GM18867 (cell line): ENCODE measurements at regions not wholly inside any gene's neighbourhood (a gene's known extent, or its start where the extent isn't known, plus 50 kb on each side); places are given as distances from the start of the nearest gene placed in this dataset.
"Not testable (repeated sequence)": the region's sequence is repeated elsewhere in the genome, so short reads cannot be mapped to it uniquely, and the experiment has no call there.

Experiments used
- ATAC-seq: cut with Tn5 transposase; IDR thresholded peaks from one replicate; pipeline ENCODE4 v1.9.1; 2021; ENCODE audit warnings: mild to moderate bottlenecking, moderate library complexity; ENCODE audit not compliant: unreplicated experiment

DNA sequence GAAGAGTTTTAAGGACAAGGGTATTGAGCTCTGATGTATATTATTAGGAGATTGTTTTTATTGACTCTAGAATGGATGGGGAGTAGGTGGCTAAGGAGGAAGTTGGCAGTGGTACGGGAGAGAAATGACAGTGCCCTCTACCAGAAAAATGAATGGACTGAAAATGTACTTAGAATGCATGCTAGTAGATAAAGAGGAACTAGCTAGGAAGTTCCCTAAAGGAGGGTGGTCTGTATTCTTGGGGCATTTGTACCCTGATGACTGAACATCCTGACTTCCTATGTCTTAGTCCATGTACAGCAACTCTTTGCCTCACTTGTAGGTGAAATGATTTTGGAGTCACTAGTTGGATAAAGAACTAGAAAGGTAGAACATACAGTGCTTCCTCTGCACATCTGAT, 581.5 kb upstream of the RBFOX1 start:
- no peak for ATAC-seq

DNA sequence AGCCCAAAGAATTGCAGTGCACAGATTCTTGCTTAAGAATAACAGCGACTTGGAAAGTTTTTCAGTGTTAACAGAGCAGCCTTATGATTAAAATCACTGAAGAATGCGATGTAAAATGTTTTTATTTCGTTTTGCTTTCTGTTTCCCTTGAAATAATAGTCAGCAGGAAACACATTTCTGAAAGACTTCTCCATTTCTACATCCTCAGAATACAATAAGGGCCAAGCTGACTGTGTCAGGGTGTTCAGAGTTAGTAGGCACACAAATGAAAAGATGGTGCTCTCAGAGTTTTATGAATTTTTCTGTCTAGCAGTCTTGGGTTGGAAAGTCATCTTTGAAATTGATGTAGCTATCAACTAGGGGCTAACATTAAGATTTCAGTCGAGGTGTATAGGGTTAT, 582.9 kb upstream of the RBFOX1 start:
- no peak for ATAC-seq

- ATAC-seq = not testable (repeated sequence)
Observed at GRCh38 chr16:6736302-6736701, 596.3 kb upstream of the RBFOX1 start.

DNA sequence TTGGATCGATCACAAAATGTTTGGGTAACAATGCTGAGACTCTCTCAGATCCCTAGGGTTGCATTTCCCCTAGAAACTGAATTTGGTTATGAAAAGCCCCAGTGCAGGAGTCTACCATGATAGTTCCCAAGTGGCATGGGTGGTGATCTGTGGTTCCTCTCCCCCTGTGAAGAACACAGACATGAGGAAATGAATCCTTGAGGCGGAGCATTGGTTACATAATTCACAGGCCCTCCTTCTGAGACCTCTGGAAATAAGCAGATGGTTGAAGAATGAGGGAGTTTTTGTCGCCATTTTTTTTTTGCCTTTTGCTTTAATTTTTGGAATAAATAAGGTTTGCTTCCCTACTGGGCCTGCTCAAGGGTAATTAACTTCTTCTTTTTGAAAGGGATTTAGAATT, 597.0 kb upstream of the RBFOX1 start:
- no peak for ATAC-seq

DNA sequence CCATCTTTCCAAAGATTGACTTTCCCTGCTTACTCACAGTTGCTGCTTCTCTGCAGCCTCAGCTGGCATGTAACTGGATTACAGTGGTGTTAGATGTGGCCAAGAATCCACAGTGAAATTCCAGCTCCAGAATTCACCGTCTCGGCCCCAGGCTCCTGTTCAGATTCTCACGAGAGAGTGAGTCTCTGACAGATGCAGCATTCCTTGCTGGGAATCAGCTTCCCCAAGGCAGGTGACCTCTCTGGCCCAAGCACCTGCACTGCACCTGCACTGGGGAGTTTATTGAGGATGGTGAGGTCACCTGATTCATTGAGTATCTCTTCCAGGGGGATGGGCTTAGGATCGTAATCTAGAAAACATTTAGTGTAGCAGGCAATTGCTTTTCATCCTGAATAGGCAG, 600.5 kb upstream of the RBFOX1 start:
- ATAC-seq = no peak

DNA sequence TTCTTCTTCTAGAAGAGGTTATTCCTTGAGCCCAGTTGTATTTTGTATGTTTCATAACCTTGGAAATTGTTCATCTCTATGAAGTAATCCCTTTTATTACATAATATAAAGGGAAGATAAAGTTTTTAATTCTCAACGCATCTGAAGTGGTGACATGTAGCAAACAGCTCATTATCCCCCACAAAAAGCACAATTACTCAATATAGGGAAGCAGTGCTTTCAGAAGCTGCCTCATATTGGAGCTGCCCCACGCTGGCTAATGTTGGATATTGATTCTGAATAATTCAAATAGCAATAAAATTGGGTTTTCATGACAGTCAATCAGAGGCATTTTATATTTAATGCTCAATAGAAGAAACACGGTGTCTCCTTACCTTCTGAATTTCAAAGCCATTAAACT, 604.3 kb upstream of the RBFOX1 start:
- ATAC-seq = no peak

DNA sequence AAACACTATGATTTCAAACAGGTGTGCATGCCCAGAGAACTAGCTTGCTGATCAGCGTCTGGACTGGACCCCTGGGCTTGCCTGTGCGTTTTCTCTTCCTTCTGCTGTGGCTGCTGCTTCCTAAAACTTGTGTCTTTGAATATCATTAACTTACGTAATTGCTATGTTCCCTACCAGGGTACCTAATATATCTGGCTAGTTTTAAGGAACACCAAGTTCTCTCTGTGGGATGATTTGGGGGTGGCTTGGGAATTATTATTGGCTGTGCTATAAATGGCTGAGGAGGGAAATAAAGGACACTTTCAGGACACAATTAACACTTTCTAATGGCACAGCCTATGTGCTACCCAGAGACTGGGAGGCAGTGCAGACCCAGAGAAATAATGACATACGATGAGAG, 606.0 kb upstream of the RBFOX1 start:
- no peak for ATAC-seq

GRCh38 chr16:6725634-6726331, 606.9 kb upstream of the RBFOX1 start:
- ATAC-seq = no peak

DNA sequence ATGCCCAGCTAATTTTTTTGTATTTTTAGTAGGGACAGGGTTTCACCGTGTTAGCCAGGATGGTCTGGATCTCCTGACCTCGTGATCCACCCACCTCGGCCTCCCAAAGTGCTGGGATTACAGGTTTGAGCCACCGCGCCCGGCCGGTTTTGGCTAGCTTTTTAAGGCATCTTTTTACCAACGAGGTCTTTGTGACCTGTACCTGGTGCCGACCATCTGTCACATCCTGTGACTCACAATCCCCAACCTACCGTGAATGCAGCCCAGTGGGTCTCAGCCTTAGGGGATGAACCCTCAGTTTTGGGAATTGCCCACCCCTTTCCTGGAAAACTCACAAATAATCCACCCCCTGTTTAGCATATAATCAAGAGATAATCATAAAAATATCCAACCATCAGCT, 607.4 kb upstream of the RBFOX1 start:
- ATAC-seq = not testable (repeated sequence)

DNA sequence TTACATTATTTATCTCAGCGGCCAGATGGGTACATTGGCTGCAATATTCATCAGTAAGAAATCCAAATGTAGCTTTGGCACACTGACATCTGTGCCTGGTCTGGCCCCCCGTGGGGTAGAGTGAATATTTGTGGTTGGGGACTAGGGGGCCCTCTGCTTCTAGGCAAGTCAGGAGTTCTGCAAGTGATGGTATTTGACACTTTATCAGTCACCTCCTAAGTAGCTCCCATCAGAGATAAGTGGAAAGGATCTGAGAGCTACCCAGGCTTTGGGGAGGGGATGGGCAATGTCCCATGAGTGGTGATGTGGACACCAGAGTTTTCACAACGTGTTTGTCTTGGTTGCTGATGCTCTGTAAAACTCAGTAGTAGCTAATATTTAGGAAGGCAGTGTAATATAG, 609.9 kb upstream of the RBFOX1 start:
- no peak for ATAC-seq

- ATAC-seq = no peak
Observed at GRCh38 chr16:6714510-6714909, 618.1 kb upstream of the RBFOX1 start.

DNA sequence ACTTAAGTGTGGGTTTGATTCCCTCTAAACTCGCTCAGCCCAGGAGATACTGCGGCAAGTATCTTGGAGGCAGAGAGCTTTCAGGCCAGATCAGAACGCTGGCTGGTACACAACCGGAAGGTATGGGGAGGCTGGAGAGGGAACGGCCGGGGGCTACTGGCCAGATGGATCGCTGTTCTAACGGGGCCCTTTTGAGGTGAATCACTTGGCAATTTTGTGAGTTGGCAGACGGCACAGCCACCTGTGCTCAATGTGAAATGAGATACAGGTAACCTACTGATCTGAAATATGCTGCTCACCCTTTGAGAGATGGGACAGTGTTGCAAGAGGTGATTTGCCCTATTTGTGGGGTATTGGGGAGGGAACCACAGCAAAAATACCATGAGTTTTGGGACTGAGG, 622.9 kb upstream of the RBFOX1 start:
- no peak for ATAC-seq

DNA sequence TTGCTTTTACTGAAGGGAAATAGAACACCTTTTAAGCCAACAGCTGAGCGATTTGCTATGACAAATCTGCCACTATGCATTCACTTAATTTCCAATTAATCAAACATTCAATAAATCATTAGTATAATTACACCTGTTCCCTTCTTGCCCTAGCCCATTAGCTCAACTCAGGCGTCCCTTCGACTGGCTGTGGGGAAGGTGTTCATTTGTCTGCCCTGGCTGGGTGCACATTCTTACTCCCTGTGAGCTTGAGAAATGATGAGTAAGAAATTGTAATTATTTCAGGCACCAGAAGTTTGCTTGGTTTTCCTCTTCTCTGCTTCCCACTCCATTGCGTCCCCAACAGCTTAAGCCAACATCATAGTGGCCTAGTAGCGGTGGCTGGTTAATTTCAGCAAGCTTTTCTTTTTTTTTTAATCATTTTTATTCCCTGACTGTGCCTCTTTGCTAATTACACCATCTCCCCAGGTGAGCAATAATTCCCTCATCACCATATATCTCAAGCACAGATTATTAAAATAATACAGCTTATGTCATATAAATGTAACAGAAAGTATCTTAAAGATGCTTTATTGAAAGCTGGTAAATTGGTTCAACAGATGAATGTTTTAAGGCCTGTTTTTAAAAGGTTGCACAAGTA, 623.9 kb upstream of the RBFOX1 start:
- ATAC-seq = no peak

DNA sequence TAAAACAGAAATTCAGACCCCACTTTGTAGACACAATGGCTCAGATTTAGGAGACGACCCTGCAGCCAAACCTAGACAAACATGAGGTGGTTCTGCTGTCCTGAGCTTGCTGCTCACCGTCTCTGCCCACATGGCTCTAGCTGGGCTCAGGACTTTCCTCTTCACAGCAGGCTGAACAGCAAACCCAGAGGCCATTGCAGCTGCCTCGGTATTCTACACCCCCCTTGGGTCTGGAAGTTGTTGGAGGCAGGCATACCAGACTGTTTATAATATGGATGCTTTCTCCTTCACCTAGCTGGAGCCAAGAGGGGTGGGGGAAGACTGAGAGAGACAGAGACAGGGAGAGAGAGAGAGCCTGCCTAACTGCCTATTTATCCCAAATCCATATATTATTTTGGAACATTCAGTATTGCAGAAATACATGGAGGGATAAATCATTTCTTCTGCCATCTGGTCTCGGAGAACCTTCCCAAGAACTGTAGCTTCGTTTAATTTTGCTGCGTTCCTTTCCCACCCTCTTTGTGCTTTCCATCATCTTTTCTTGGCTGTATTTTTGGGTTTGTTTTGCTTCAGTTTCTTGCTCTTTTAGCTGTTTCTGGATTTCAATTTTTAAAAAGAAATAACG, 628.2 kb upstream of the RBFOX1 start:
- no peak for ATAC-seq

DNA sequence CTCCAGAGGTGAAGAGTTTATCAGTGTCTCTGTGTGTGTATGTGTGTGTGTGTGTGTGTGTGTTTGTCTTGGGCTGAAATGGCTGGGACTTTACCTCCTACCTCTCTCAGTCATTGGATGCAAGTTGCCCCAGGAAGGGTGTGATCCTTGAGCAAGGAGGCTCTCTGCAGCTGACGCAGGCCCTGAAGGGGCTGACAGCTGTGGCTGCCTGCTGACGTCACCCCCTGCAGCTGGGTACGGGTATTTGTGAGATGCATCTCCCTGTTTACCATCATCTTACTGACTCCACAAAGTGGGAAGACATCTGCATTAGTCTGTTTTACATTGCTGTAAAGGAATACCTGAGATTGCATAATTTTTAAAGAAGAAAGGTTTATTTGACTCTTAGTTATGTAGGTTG, 631.5 kb upstream of the RBFOX1 start:
- ATAC-seq = no peak

DNA sequence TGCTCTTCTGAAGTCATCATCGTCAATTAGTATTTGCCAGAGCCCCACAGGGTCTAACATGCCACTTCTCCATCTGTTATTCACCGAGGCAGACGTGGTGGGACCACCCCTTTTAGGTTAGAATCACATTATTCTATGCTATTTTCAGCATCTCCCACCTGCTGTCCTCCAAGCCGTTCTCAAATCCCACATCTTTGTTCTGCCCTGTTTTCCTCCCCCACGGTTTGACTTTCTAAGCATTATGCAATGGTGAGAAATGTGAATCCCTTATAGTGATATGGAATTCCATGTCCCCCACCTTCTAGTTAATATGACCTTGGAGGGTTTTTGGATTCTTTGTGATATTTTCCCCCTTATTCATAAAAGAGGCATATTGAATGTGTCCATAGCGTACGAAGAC, 634.1 kb upstream of the RBFOX1 start:
- no peak for ATAC-seq

DNA sequence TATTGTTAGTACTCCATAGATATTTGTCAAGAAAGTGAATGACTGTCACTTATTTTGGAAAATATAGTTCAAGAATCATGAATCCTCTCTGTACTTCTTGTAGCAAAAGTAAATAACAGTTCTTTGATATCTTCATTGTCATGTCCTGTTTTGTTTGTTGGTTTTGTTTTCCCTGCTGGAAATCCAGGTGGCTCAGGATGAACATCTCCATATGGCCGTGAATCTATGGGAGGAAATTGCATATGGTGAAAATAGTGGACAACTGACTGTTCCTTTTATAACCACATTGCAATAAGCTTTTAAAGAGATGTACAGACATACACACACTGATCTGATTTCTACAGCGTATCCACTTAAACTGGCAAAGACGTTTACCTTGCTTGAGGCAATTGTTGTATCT, 637.0 kb upstream of the RBFOX1 start:
- no peak for ATAC-seq

DNA sequence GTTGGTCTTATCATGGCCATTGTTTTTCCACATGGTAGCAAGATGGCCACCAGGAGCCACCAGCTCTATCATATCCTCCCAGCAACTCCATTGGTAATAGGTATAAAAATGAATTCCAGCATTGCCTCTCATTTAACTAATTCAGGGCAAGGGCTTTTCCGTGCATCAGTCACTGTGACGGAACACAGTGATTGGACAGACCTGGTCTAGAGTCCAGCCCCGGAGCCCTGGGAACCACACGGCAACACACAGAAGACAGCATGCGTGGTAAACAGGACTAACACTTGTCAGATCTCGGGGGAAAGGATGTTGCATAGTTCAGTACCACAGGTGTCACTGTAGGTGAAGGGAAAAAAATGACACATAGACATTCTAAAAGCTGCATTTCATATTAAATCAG, 638.0 kb upstream of the RBFOX1 start:
- ATAC-seq = no peak

GRCh38 chr16:6693418-6693817, 639.2 kb upstream of the RBFOX1 start:
- ATAC-seq = not testable (repeated sequence)

DNA sequence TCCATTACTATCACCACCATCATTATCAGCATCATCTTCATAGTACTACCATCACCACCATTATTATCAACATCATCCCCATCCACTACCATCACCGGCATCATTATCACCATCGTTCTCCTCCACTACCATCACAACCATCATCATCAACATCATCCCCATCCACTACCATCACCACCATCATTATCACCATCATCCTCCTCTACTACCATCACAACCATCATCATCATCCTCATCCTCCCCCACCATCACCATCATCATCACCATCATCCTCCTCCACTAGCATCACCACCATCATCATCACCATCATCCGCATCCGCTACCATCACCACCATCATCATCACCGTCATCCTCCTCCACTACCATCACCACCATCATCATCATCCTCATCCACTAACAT, 639.8 kb upstream of the RBFOX1 start:
- no peak for ATAC-seq

DNA sequence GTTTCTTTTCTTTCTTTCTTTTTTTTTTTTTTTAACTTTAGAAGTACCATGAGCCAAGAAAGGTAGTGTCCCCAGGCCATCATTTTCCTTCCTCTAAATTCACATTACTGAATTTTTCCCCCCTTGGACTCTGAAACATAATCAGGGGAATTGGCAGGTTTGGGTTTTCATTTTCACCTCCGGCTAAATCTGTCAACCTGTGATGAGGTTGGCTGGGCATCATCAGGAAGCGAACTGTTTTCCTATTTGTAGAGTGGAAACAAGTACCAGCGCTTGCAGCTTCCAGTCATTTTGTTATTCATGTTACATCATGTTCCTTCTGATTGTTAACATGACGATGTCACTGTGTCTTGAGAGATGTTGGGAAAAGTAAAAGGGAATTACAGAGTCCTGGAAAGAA, 641.9 kb upstream of the RBFOX1 start:
- ATAC-seq = no peak

GRCh38 chr16:6689643-6690042, 643.0 kb upstream of the RBFOX1 start:
- no peak for ATAC-seq
